Loucy (cell line): ENCODE measurements at regions not wholly inside any gene's neighbourhood (a gene's known extent, or its start where the extent isn't known, plus 50 kb on each side); places are given as distances from the start of the nearest gene placed in this dataset.

Source experiments
- H2AFZ ChIP-seq: fragments of 200-600 bp; sonication (generic); 2 replicates; pipeline ENCODE4 v1.6.0; 2016; ENCODE audit warnings: antibody characterized with exemption, mild to moderate bottlenecking, low read length, moderate library complexity
- H3F3A ChIP-seq: fragments of 200-600 bp; 2 replicates; pipeline ENCODE4 v1.6.0; 2016; ENCODE audit warnings: antibody characterized with exemption, low read depth, mild to moderate bottlenecking
- H3K27me3 ChIP-seq: fragments of 200-600 bp; sonication (generic); 2 replicates; pipeline ENCODE4 v1.6.1; 2014; ENCODE audit warnings: low read length, mild to moderate bottlenecking; ENCODE audit not compliant: insufficient read depth, poor library complexity, severe bottlenecking
- H3K36me3 ChIP-seq: fragments of 200-600 bp; sonication (generic); 2 replicates; pipeline ENCODE4 v1.6.1; 2016; ENCODE audit warnings: low read length; ENCODE audit not compliant: insufficient read depth
- H3K4me1 ChIP-seq: fragments of 200-600 bp; sonication (generic); 2 replicates; pipeline ENCODE4 v1.5.1; 2014; ENCODE audit warnings: low read length, mild to moderate bottlenecking; ENCODE audit not compliant: insufficient read depth, poor library complexity, severe bottlenecking
- H3K4me2 ChIP-seq: fragments of 200-600 bp; sonication (generic); 2 replicates; pipeline ENCODE4 v1.6.0; 2014; ENCODE audit warnings: antibody characterized with exemption, low read length, low read depth, mild to moderate bottlenecking; ENCODE audit not compliant: poor library complexity, severe bottlenecking
- H3K4me3 ChIP-seq: fragments of 200-600 bp; sonication (generic); 2 replicates; pipeline ENCODE4 v1.5.1; 2014; ENCODE audit warnings: low read length, mild to moderate bottlenecking, mixed read lengths; ENCODE audit not compliant: poor library complexity, severe bottlenecking
- H3K79me2 ChIP-seq: fragments of 200-600 bp; sonication (generic); 2 replicates; pipeline ENCODE4 v1.6.1; 2014; ENCODE audit warnings: low read length; ENCODE audit not compliant: insufficient read depth
- H3K9ac ChIP-seq: fragments of 200-600 bp; sonication (generic); 2 replicates; pipeline ENCODE4 v1.6.0; 2014; ENCODE audit warnings: mild to moderate bottlenecking, low read depth, low read length, moderate library complexity; ENCODE audit not compliant: poor library complexity, severe bottlenecking
- H3K9me2 ChIP-seq: fragments of 200-600 bp; sonication (generic); replicated peaks from 2 replicates; pipeline ENCODE4 v1.6.1; 2016; ENCODE audit warnings: low read depth, low read length, mixed read lengths
- H3K9me3 ChIP-seq: fragments of 200-600 bp; sonication (generic); 2 replicates; pipeline ENCODE4 v1.6.1; 2014; ENCODE audit warnings: mild to moderate bottlenecking, antibody characterized with exemption, low read length, low read depth; ENCODE audit not compliant: insufficient read depth
- H4K20me1 ChIP-seq: fragments of 200-600 bp; sonication (generic); 2 replicates; pipeline ENCODE4 v1.6.0; 2014; ENCODE audit warnings: antibody characterized with exemption, low read length, mild to moderate bottlenecking; ENCODE audit not compliant: insufficient read depth, poor library complexity, severe bottlenecking
- EZH2phosphoT487 ChIP-seq: fragments of 200-600 bp; IDR thresholded peaks from 2 replicates; pipeline ENCODE4 v1.6.1; 2018; ENCODE audit warnings: antibody characterized with exemption, mild to moderate bottlenecking, moderate library complexity, borderline replicate concordance
- TF ChIP-seq, protein P1 (sequence below): fragments of 200-600 bp; sonication (generic); conservative IDR thresholded peaks from 2 replicates; pipeline ENCODE4 v1.5.1; 2014; ENCODE audit warnings: mild to moderate bottlenecking, antibody characterized with exemption, low read length

DNA sequence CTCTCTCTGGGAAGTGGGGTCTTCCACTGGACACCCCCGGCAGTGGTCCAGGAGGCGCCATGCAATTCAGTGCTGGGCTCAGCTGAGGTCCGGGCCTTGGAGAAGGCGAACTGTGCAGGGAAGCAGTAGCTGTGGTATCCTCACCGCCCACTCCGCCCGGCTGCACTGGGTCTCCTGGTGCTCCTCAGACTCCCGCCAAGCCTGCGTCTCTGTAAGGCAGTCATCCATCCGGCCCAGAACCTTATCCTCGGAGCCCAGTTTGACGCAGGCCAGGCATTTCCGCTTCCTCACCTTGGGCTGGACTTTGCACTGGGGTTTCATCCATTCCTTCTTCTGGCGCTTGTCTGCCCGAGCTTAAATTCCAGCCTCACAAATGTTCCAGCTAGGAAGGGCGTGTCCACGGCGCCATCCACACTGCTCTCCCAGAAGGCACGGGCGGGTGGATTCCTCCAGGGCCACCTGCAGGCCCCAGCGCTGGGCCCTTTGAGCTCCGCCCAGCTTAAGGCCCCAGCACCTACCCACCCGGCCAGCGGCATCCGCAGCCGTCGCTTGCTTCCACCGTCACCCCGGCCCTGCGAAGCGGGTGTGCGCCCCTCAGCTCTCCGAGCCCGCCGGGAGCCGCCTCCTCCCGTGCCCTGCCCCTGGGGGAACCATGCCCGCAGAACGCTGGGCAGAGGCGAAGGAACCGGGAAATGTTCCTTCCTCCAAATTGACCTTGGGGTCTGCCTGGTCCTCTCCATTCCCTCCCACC, 1884.8 kb downstream of the TP53TG3F start:
- H3K9ac ChIP-seq, result no peak overlapping the region
- H3K79me2 ChIP-seq, result no peaks in the 10 kb centered on the region
- peaks cover 4% of the 10 kb centered on the region for H3K9me3 ChIP-seq
- TF ChIP-seq, protein P1, sequence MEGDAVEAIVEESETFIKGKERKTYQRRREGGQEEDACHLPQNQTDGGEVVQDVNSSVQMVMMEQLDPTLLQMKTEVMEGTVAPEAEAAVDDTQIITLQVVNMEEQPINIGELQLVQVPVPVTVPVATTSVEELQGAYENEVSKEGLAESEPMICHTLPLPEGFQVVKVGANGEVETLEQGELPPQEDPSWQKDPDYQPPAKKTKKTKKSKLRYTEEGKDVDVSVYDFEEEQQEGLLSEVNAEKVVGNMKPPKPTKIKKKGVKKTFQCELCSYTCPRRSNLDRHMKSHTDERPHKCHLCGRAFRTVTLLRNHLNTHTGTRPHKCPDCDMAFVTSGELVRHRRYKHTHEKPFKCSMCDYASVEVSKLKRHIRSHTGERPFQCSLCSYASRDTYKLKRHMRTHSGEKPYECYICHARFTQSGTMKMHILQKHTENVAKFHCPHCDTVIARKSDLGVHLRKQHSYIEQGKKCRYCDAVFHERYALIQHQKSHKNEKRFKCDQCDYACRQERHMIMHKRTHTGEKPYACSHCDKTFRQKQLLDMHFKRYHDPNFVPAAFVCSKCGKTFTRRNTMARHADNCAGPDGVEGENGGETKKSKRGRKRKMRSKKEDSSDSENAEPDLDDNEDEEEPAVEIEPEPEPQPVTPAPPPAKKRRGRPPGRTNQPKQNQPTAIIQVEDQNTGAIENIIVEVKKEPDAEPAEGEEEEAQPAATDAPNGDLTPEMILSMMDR, result no peak
- no peak for TF ChIP-seq EZH2phosphoT487
- H3K36me3 ChIP-seq, result no peaks in the 10 kb centered on the region
- H3F3A ChIP-seq, result no peaks in the 10 kb centered on the region
- H3K4me1 ChIP-seq, result no peaks in the 10 kb centered on the region
- H4K20me1 ChIP-seq, result no peaks in the 10 kb centered on the region
- no peaks in the 10 kb centered on the region for H3K27me3 ChIP-seq
- H3K4me3 ChIP-seq, result no peak overlapping the region
- no peak overlapping the region for H3K4me2 ChIP-seq
- H2AFZ ChIP-seq, result no peak overlapping the region
- H3K9me2 ChIP-seq, result no peaks in the 10 kb centered on the region

DNA sequence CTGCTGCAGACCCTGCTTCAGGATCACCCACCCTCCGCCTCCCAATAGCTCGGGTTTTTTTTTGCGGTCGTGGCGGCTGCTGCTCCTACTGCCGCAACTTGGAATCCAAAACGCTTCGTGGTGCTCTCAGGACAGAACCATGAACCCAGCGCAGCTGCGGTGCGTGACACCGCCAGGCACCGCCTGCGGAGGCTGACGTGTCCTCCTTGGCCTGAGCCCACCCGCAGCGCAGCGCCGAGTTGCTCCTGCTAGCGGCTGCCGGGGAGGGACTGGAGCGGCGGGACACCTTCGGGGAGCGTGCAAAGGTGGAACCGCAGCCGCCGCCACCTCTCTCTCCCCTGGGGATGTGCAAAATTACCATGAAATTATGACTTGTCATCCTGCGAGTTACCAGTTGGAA, 1893.0 kb downstream of the TP53TG3F start:
- H3K9me2 ChIP-seq, result no peaks in the 10 kb centered on the region

DNA sequence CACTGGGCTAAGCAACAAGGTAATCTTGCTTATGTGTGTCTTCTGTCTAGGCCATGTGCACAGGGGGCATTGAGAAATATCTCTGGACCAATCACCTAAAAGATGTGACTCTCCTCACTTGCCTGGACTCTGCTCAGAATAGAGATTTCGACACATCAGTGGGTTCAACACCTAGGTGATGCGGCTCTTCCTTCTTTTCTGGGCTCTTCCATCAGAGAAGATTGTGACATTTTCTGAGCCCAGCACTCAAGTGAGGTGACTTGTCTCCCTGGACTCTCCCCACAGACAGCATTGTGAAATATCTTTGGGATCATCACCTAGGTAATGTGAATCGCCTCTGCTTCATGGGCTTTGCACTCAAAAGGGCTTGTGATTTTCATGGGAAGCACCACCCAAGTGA, 1904.1 kb downstream of the TP53TG3F start:
- H3K9ac ChIP-seq, result no peak overlapping the region
- no peak overlapping the region for H3K4me2 ChIP-seq
- H3K36me3 ChIP-seq, result no peaks in the 10 kb centered on the region
- no peaks in the 10 kb centered on the region for H4K20me1 ChIP-seq
- TF ChIP-seq EZH2phosphoT487, result no peak
- TF ChIP-seq, protein P1, result no peak
- H3K9me2 ChIP-seq, result no peaks in the 10 kb centered on the region
- H3F3A ChIP-seq, result no peaks in the 10 kb centered on the region
- no peaks in the 10 kb centered on the region for H3K27me3 ChIP-seq
- H3K9me3 ChIP-seq, result 0 out of 2 replicates have a peak, but pooled peaks cover 4% of the 10 kb centered on the region
- H2AFZ ChIP-seq, result no peak overlapping the region
- no peak overlapping the region for H3K4me3 ChIP-seq
- H3K4me1 ChIP-seq, result no peaks in the 10 kb centered on the region
- H3K79me2 ChIP-seq, result no peaks in the 10 kb centered on the region

More for the DNA sequence above, 1893.0 kb downstream of the TP53TG3F start:
- Histone ChIP-seq H3F3A (no peaks in the 10 kb centered on the region), H2AFZ (no peak overlapping the region), H3K79me2 (no peaks in the 10 kb centered on the region), H3K4me3 (no peak overlapping the region), H3K9ac (no peak overlapping the region), H3K36me3 (no peaks in the 10 kb centered on the region), H3K4me1 (no peaks in the 10 kb centered on the region), H3K4me2 (no peak overlapping the region), H3K27me3 (no peaks in the 10 kb centered on the region), H4K20me1 (no peaks in the 10 kb centered on the region), H3K9me3 (no peaks in the 10 kb centered on the region)
- TF ChIP-seq, protein P1, result no peak
- TF ChIP-seq EZH2phosphoT487, result no peak
